ENCODE measurements at regions not wholly inside any gene's neighbourhood (a gene's known extent, or its start where the extent isn't known, plus 50 kb on each side); places are given as distances from the start of the nearest gene placed in this dataset.

DNA sequence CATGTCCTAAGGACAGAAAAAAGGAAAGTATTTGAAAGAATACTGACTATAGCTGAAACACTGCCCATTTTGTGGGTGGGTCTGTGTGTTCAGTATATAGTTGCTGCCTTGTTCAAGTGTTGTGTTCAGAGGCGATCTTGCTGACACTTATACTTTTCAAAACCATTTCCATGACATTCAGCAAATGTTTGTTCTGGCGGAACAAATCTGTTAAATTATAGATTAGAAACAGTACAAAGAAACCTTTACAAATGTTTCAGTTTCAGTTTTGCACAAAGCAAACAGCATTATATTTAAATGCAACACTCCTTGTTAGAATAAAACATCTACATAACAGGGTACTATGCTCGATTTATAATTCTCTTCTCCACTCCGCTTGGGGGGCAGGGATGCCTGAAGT lies 2276.3 kb downstream of the MAT2B start:
- no peak overlapping the region for H3K27ac ChIP-seq (ENCODE audit: low read length)
- H3K4me3 ChIP-seq (ENCODE audit: low read length) = no peak overlapping the region
- no peaks in the 10 kb centered on the region for H3K36me3 ChIP-seq (ENCODE audit: control insufficient read depth, low read depth, low read length)
- H3K4me1 ChIP-seq (ENCODE audit: control insufficient read depth, low read depth, low read length) = no peaks in the 10 kb centered on the region
- H3K9ac ChIP-seq (ENCODE audit: low read length) = no peak overlapping the region
- no peaks in the 10 kb centered on the region for H3K27me3 ChIP-seq (ENCODE audit: control insufficient read depth, insufficient read depth, low read length)
- no peaks in the 10 kb centered on the region for H3K9me3 ChIP-seq (ENCODE audit: control insufficient read depth, low read depth, low read length)

DNA sequence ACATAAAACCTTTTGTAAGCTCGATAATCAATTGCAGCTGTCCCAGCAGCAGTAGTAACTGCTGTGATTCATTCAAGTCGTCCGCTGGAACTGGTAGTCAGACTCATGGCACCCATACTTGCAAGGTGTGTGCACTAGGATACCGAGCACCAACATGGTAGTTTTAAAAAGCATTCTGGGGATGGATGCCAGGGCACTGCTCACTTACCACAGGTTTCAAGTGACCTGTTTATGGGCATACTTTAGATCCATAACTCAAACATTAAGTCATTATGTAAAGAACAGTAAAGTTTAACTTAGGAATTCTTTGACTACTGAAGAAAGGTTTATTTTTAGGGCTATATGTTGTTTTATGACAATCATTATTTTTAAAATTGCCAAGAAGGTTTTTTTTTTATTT lies 2277.6 kb downstream of the MAT2B start:
- H3K27ac ChIP-seq (ENCODE audit: low read length) = no peak overlapping the region
- H3K4me3 ChIP-seq (ENCODE audit: low read length) = no peak overlapping the region

DNA sequence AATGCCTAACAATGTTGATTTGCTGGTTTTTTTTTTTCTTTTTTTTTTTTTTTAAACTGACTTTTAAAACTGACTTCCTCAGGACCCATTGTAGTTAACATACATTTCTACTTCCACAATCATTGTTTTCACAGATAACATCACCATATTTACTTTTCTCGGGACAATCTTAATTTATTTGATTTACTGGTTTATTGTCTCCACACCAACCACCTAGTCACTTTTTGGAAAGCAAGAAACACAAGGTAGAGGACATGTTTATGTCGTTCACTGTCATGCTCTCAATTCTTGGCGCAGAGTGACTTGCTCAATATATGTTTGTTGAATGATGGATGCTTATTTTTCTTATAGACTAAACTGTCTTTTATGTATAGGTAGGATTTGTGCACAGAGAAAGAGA lies 2280.7 kb downstream of the MAT2B start:
- H3K4me1 ChIP-seq (ENCODE audit: control insufficient read depth, low read depth, low read length) = no peaks in the 10 kb centered on the region
- no peak overlapping the region for H3K9ac ChIP-seq (ENCODE audit: low read length)
- H3K4me3 ChIP-seq (ENCODE audit: low read length) = no peak overlapping the region
- no peaks in the 10 kb centered on the region for H3K9me3 ChIP-seq (ENCODE audit: control insufficient read depth, low read depth, low read length)
- H3K27ac ChIP-seq (ENCODE audit: low read length) = no peak overlapping the region
- H3K27me3 ChIP-seq (ENCODE audit: control insufficient read depth, insufficient read depth, low read length) = no peaks in the 10 kb centered on the region
- no peaks in the 10 kb centered on the region for H3K36me3 ChIP-seq (ENCODE audit: control insufficient read depth, low read depth, low read length)

More for the DNA sequence above, 2277.6 kb downstream of the MAT2B start:
- Histone ChIP-seq H3K36me3 (ENCODE audit: control insufficient read depth, low read depth, low read length) (no peaks in the 10 kb centered on the region), H3K9me3 (ENCODE audit: control insufficient read depth, low read depth, low read length) (no peaks in the 10 kb centered on the region), H3K4me1 (ENCODE audit: control insufficient read depth, low read depth, low read length) (no peaks in the 10 kb centered on the region), H3K9ac (ENCODE audit: low read length) (no peak overlapping the region), H3K27me3 (ENCODE audit: control insufficient read depth, insufficient read depth, low read length) (no peaks in the 10 kb centered on the region)

DNA sequence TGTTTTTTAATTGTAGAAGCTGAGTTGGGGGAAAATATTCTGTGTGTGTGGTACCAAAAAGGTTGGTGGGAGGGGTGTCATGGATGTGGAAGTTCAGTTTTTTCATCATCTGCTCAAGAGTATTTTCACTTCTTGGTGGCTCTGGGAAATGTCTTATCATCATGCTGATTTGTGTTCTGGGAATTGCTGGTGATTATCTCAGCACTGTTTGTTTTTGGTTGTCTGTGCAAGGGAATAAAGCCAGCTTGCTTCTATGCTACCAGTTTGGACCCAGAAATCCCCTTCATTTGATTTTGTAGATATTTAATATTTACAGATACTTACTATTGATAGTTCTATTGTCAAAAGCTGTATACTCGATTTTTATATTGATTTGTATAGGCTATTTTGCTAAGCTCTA lies 2289.7 kb downstream of the MAT2B start:
- Histone ChIP-seq H3K4me3 (ENCODE audit: low read length) (no peak overlapping the region), H3K4me1 (ENCODE audit: control insufficient read depth, low read depth, low read length) (no peaks in the 10 kb centered on the region), H3K27ac (ENCODE audit: low read length) (no peak overlapping the region), H3K36me3 (ENCODE audit: control insufficient read depth, low read depth, low read length) (no peaks in the 10 kb centered on the region), H3K9ac (ENCODE audit: low read length) (no peak overlapping the region), H3K27me3 (ENCODE audit: control insufficient read depth, insufficient read depth, low read length) (no peaks in the 10 kb centered on the region), H3K9me3 (ENCODE audit: control insufficient read depth, low read depth, low read length) (no peaks in the 10 kb centered on the region)

DNA sequence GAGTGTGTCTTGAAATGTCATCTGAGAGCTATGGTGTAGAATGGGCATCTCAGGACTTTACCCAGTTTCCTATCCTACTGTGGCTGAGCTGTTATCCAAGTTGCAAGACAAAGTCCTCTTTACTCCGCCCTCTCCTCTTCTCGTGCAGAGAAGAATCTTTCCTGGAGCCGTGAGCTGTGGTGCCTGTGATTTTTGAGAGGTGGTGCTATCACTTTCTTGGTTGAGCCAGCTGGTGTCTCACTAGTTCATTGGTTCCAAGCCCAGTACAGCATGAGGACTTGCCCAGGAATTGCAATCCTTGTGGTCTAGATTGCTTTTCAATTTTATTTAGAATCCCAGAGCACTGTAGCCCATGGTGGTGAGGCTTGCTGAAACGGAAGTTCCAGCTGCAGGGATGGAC lies 2300.3 kb downstream of the MAT2B start:
- Histone ChIP-seq H3K4me1 (ENCODE audit: control insufficient read depth, low read depth, low read length) (peaks cover 4% of the 10 kb centered on the region), H3K27ac (ENCODE audit: low read length) (no peak overlapping the region), H3K36me3 (ENCODE audit: control insufficient read depth, low read depth, low read length) (no peaks in the 10 kb centered on the region), H3K4me3 (ENCODE audit: low read length) (no peak overlapping the region), H3K27me3 (ENCODE audit: control insufficient read depth, insufficient read depth, low read length) (no peaks in the 10 kb centered on the region), H3K9me3 (ENCODE audit: control insufficient read depth, low read depth, low read length) (no peaks in the 10 kb centered on the region), H3K9ac (ENCODE audit: low read length) (no peak overlapping the region)

DNA sequence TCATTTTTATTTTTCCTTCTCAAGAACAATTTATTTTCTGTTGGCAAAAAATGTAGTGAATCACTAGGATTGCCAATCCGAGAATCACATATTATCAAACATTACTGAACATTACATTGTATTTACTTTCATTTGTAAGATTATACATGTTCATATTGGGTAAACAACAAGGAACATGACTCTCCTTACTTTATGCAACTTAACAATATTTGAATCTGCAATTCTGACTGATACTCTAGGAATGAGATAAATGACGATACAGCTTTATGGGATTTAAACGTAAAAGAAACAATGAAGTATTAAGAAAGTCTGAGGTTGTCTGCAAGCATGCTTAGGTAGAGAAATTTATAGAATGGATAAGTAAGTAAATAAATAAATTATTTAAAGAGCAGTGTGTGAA lies 2302.9 kb downstream of the MAT2B start:
- Histone ChIP-seq H3K27ac (ENCODE audit: low read length) (no peak overlapping the region), H3K36me3 (ENCODE audit: control insufficient read depth, low read depth, low read length) (no peaks in the 10 kb centered on the region), H3K27me3 (ENCODE audit: control insufficient read depth, insufficient read depth, low read length) (no peaks in the 10 kb centered on the region), H3K9me3 (ENCODE audit: control insufficient read depth, low read depth, low read length) (no peaks in the 10 kb centered on the region), H3K9ac (ENCODE audit: low read length) (no peak overlapping the region), H3K4me3 (ENCODE audit: low read length) (no peak overlapping the region), H3K4me1 (ENCODE audit: control insufficient read depth, low read depth, low read length) (peaks cover 4% of the 10 kb centered on the region)

DNA sequence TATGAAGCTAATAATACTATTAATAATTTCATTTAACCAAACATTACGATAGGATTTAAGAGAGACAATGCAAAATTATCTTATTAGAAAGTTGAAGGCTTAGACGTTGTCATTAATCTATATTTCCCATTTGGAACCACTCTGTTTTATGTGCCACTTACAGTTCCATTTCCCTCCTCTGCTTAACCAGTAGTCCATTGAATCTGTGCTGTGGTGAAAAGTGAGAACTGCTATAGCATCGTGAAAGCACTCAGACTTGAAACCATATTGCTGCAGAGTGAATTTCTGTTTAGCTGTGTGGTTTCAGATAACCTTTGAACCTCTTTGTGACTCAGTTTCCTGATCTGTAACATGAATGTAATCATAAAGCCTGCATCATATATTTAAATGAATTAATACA lies 2304.5 kb downstream of the MAT2B start:
- Histone ChIP-seq H3K9me3 (ENCODE audit: control insufficient read depth, low read depth, low read length) (no peaks in the 10 kb centered on the region), H3K9ac (ENCODE audit: low read length) (no peak overlapping the region), H3K4me1 (ENCODE audit: control insufficient read depth, low read depth, low read length) (peaks cover 4% of the 10 kb centered on the region), H3K4me3 (ENCODE audit: low read length) (no peak overlapping the region), H3K27ac (ENCODE audit: low read length) (no peak overlapping the region), H3K36me3 (ENCODE audit: control insufficient read depth, low read depth, low read length) (no peaks in the 10 kb centered on the region), H3K27me3 (ENCODE audit: control insufficient read depth, insufficient read depth, low read length) (no peaks in the 10 kb centered on the region)

DNA sequence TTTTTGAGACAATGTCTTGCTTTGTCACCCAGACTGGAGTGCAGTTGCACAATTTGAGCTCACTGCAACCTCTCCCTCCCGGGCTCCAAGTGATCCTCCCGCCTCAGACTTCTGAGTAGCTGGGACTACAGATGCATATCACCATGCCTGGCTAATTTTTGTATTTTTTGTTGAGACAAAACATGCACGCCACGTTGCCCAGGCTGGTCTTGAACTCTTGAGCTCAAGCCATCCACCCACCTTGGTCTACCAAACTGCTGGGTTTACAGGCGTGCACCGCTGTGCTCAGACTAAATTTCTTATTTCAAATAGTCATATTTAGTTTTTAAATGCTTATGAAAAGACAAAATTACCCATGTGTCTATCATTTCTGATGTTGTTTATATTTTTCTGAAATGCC lies 2324.1 kb downstream of the MAT2B start:
- Histone ChIP-seq H3K27ac (ENCODE audit: low read length) (no peak overlapping the region), H3K9ac (ENCODE audit: low read length) (no peak overlapping the region), H3K4me3 (ENCODE audit: low read length) (no peak overlapping the region), H3K36me3 (ENCODE audit: control insufficient read depth, low read depth, low read length) (no peaks in the 10 kb centered on the region), H3K4me1 (ENCODE audit: control insufficient read depth, low read depth, low read length) (no peaks in the 10 kb centered on the region), H3K9me3 (ENCODE audit: control insufficient read depth, low read depth, low read length) (no peaks in the 10 kb centered on the region), H3K27me3 (ENCODE audit: control insufficient read depth, insufficient read depth, low read length) (no peaks in the 10 kb centered on the region)

DNA sequence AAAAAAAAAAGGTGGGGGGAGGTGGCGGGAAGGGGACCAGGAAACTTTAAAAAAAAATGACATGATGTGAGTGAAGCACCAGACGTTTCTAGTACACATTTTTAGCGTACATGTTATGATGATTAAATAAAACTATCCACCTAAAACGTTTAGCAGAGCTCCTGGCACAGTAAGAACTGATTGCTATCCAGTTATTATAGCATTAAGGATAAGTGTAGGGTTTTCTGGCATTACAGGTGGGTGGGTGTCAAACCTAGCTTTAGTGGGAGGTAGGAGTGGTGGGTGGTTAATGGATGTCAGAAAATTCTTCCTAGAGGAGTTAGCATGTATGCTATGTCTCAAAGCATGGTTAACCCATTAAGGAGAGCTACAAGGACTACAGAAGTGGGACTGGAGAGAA lies 2329.5 kb downstream of the MAT2B start:
- Histone ChIP-seq H3K27me3 (ENCODE audit: control insufficient read depth, insufficient read depth, low read length) (no peaks in the 10 kb centered on the region), H3K4me1 (ENCODE audit: control insufficient read depth, low read depth, low read length) (no peaks in the 10 kb centered on the region), H3K4me3 (ENCODE audit: low read length) (no peak overlapping the region), H3K27ac (ENCODE audit: low read length) (no peak overlapping the region), H3K9ac (ENCODE audit: low read length) (no peak overlapping the region), H3K9me3 (ENCODE audit: control insufficient read depth, low read depth, low read length) (no peaks in the 10 kb centered on the region), H3K36me3 (ENCODE audit: control insufficient read depth, low read depth, low read length) (no peaks in the 10 kb centered on the region)

DNA sequence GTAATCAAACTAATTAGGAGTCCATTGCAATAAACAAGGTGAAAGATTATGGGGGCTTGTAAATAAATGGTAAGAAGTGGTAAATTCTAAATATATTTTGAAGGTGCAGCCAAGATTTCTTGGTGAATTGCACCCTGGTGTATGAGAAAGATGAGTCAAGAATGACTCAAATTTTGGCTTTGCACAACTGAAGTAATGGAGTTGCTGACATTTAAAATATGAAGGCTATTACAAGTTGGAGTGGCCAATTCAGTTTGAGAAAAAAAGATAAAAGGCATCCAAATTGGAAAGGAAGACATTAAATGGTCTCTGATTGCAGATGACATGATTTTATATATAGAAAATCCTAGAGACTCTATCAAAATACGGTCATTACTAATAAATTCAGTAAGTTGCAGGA lies 2330.6 kb downstream of the MAT2B start:
- Histone ChIP-seq H3K4me1 (ENCODE audit: control insufficient read depth, low read depth, low read length) (no peaks in the 10 kb centered on the region), H3K27ac (ENCODE audit: low read length) (no peak overlapping the region), H3K4me3 (ENCODE audit: low read length) (no peak overlapping the region), H3K36me3 (ENCODE audit: control insufficient read depth, low read depth, low read length) (no peaks in the 10 kb centered on the region), H3K9ac (ENCODE audit: low read length) (no peak overlapping the region), H3K27me3 (ENCODE audit: control insufficient read depth, insufficient read depth, low read length) (no peaks in the 10 kb centered on the region), H3K9me3 (ENCODE audit: control insufficient read depth, low read depth, low read length) (no peaks in the 10 kb centered on the region)

DNA sequence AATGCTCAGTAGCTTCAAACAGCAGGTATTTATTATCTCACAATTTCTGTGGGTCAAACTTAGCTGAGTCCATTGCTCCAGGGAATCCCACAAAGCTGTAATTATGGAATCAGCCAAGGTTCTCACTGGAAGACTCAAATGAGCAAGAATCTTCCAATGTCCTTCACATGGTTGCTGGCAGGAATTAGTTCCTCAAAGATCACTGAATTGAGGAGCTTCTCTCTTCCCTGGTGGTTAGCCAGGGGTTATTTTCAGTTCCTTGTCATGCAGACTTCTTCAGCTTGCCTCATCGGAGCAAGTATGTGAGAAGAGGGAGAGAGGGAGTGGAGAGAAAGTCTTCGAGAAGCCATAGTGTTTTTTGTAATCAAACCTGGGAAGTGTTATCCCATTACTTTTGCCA lies 2331.9 kb downstream of the MAT2B start:
- Histone ChIP-seq H3K4me3 (ENCODE audit: low read length) (no peak overlapping the region), H3K9me3 (ENCODE audit: control insufficient read depth, low read depth, low read length) (no peaks in the 10 kb centered on the region), H3K36me3 (ENCODE audit: control insufficient read depth, low read depth, low read length) (no peaks in the 10 kb centered on the region), H3K9ac (ENCODE audit: low read length) (no peak overlapping the region), H3K27me3 (ENCODE audit: control insufficient read depth, insufficient read depth, low read length) (no peaks in the 10 kb centered on the region), H3K27ac (ENCODE audit: low read length) (no peak overlapping the region), H3K4me1 (ENCODE audit: control insufficient read depth, low read depth, low read length) (no peaks in the 10 kb centered on the region)

DNA sequence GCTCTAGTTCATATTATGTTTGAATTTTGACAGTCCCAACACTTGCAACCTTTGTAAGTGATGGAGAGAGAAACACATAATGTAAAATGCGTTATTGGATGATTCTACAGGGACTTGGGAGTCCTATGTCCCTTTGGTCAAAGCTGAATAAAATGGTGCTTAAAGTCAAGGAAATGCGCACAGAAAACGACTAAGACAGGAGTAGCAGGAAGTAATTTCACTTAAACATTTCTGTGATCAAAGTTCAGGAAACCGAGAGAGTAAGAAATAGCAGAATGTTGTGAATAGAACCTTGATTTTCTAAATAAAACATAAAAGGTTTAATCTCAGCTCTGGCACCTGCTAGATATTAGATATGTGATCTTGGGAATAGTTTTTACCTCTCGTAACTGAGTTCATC lies 2339.2 kb downstream of the MAT2B start:
- H3K9me3 ChIP-seq (ENCODE audit: control insufficient read depth, low read depth, low read length) = no peaks in the 10 kb centered on the region

More for the DNA sequence above, 2339.2 kb downstream of the MAT2B start:
- Histone ChIP-seq H3K27me3 (ENCODE audit: control insufficient read depth, insufficient read depth, low read length) (no peaks in the 10 kb centered on the region), H3K4me3 (ENCODE audit: low read length) (no peak overlapping the region), H3K27ac (ENCODE audit: low read length) (no peak overlapping the region), H3K4me1 (ENCODE audit: control insufficient read depth, low read depth, low read length) (no peaks in the 10 kb centered on the region), H3K9ac (ENCODE audit: low read length) (no peak overlapping the region), H3K36me3 (ENCODE audit: control insufficient read depth, low read depth, low read length) (no peaks in the 10 kb centered on the region)
